HepG2 (cell line): ENCODE measurements at regions not wholly inside any gene's neighbourhood (a gene's known extent, or its start where the extent isn't known, plus 50 kb on each side); places are given as distances from the start of the nearest gene placed in this dataset.
"Not testable (repeated sequence)": the region's sequence is repeated elsewhere in the genome, so short reads cannot be mapped to it uniquely, and the experiment has no call there.

Experiments used
- ATAC-seq: fragments of 200-7000 bp; cut with Tn5 transposase; 3 replicates; pipeline ENCODE4 v1.9.1; 2020; ENCODE audit warnings: mild to moderate bottlenecking, moderate library complexity
- BruUV-seq: library from RNA; stranded (reverse); fragments of 400-500 nt; replicated peaks from 2 replicates; lab custom pipeline; 2021; lab: Mats Ljungman, UMichigan
- CTCF ChIA-PET: fragments of 300-600 bp; formaldehyde crosslinking; extraction: SDS; loops from one replicate; lab custom pipeline; 2021; ENCODE audit warnings: low total read pairs, inconsistent platforms, low intra/inter-chr PET ratio; lab: Yijun Ruan, JAX
- POLR2A ChIA-PET: fragments of 350-600 bp; sonication (Branson Sonifier 250); formaldehyde crosslinking; loops from one replicate; lab custom pipeline; 2020; ENCODE audit warnings: antibody characterized with exemption, inconsistent platforms; lab: Yijun Ruan, JAX
- DNase-seq: peaks from one replicate; pipeline ENCODE4 v3.0.0-alpha.2; 2015; ENCODE audit warnings: low spot score
- FAIRE-seq: peaks from 3 replicates; lab custom pipeline; 2011; peaks lifted over from hg19 to GRCh38; lab: Jason Lieb, UNC
- H2AFZ ChIP-seq: one replicate; pipeline ENCODE4 v1.6.1; 2011; ENCODE audit warnings: low read length, inconsistent platforms
- H3K27ac ChIP-seq: fragments of 300-600 bp; 3 replicates; pipeline ENCODE4 v1.8.0; 2011; ENCODE audit warnings: mixed run types, mild to moderate bottlenecking, mixed read lengths, low read length, inconsistent platforms; ENCODE audit not compliant: insufficient read depth; ENCODE audit errors: extremely low read length
- H3K27me3 ChIP-seq, 2 experiments: fragments of 200-600 bp in 1 of 2; 2 replicates in 1 of 2; 3 replicates in 1 of 2; pipeline versions ENCODE4 v1.6.0 to v1.8.0; 2011; ENCODE audit warnings: low read length in 2 of 2, mild to moderate bottlenecking in 2 of 2, moderate library complexity in 2 of 2, inconsistent platforms in 1 of 2; ENCODE audit not compliant: insufficient read depth in 2 of 2, control insufficient read depth in 1 of 2
- H3K36me3 ChIP-seq, 2 experiments: fragments of 200-600 bp in 1 of 2; replicated peaks in 1 of 2; 2 replicates in 1 of 2; 3 replicates in 1 of 2; pipeline versions ENCODE4 v1.5.1 to v1.8.0; 2011; ENCODE audit warnings: low read length in 2 of 2, inconsistent platforms in 1 of 2; ENCODE audit not compliant: insufficient read depth in 2 of 2, control insufficient read depth in 1 of 2
- H3K4me1 ChIP-seq: 2 replicates; pipeline ENCODE4 v1.5.1; 2012; ENCODE audit warnings: low read length, inconsistent platforms; ENCODE audit not compliant: insufficient read depth
- H3K4me2 ChIP-seq: 2 replicates; pipeline ENCODE4 v1.6.0; 2011; ENCODE audit warnings: low read depth, low read length, inconsistent platforms
- H3K4me3 ChIP-seq, 3 experiments: fragments of 200-600 bp in 1 of 3; sonication (generic), shearing (Covaris generic) in 1 of 3; replicated peaks in 1 of 3; 2 replicates each; pipeline ENCODE4 v1.5.1; 2011 to 2016; ENCODE audit warnings: low read length in 3 of 3, inconsistent platforms in 2 of 3, low read depth in 2 of 3, mild to moderate bottlenecking in 2 of 3, control low read depth in 1 of 3, mixed read lengths in 1 of 3; ENCODE audit not compliant: insufficient read depth in 1 of 3
- H3K79me2 ChIP-seq: one replicate; pipeline ENCODE4 v1.6.1; 2011; ENCODE audit warnings: low read length, inconsistent platforms; ENCODE audit not compliant: insufficient read depth
- H3K9ac ChIP-seq: 2 replicates; pipeline ENCODE4 v1.6.0; 2011; ENCODE audit warnings: mild to moderate bottlenecking, low read depth, low read length, inconsistent platforms; ENCODE audit not compliant: insufficient read depth
- H3K9me3 ChIP-seq: 2 replicates; pipeline ENCODE4 v1.5.1; 2012; ENCODE audit warnings: mild to moderate bottlenecking, low read length
- H4K20me1 ChIP-seq: 2 replicates; pipeline ENCODE4 v1.6.0; 2011; ENCODE audit warnings: inconsistent platforms, mild to moderate bottlenecking, low read length, moderate library complexity; ENCODE audit not compliant: insufficient read depth
- PAXIP1 ChIP-seq: sonication (generic); formaldehyde crosslinking; conservative IDR thresholded peaks from 2 replicates; pipeline ENCODE4 v1.4.0; 2020; ENCODE audit warnings: mild to moderate bottlenecking, missing genetic modification reagents, moderate library complexity
- SRSF9 ChIP-seq: fragments of 200-400 bp; formaldehyde crosslinking; IDR thresholded peaks from 2 replicates; pipeline ENCODE4 v1.6.1; 2018; ENCODE audit warnings: borderline replicate concordance, mild to moderate bottlenecking, low read depth, low read length; ENCODE audit not compliant: insufficient read depth, poor library complexity, severe bottlenecking
- ZNF207 ChIP-seq: fragments of 450-650 bp; IDR thresholded peaks from 2 replicates; pipeline ENCODE4 v1.6.1; 2016; ENCODE audit warnings: antibody characterized with exemption, borderline replicate concordance
- WGBS: methylation state at CpG from one replicate; pipeline ENCODE4 v1.1.6; 2017; ENCODE audit warnings: low lambda C conversion rate; 5-methylcytosine and 5-hydroxymethylcytosine counted together
- in situ Hi-C: cut with HindIII; loops from 2 replicates; pipeline ENCODE4 v1.10.0; 2017; ENCODE audit warnings: low pct_unique_long_range_greater_than_20kb; ENCODE audit not compliant: extremely low pct_ligation_motif_present
- intact Hi-C: fragments of 100-400 bp; cut with micrococcal nuclease; formaldehyde crosslinking; loops from one replicate; pipeline ENCODE4 v1.10.0; 2022; ENCODE audit not compliant: unreplicated experiment

GRCh38 chrX:65586491-65586890 lies 51.9 kb upstream of the LAS1L start:
- Histone ChIP-seq H3K36me3 (no peaks in the 10 kb centered on the region), H4K20me1 (no peaks in the 10 kb centered on the region), H3K27me3 (no peaks in the 10 kb centered on the region), H3K4me3 (no peak overlapping the region), H3K79me2 (no peaks in the 10 kb centered on the region), H2AFZ (no peak overlapping the region), H3K9me3 (no peaks in the 10 kb centered on the region), H3K4me1 (no peaks in the 10 kb centered on the region), H3K4me2 (no peak overlapping the region), H3K27ac (no peak overlapping the region), H3K9ac (no peak overlapping the region)
- no peak for DNase-seq
- ATAC-seq = no peak
- in situ Hi-C loops (loop anchor here (10.0 to 25.0 kb wide), 2 partner anchors 398 to 1151 kb away; no protein-coding TSS in a partner anchor), intact Hi-C loops (no loop called here)
- no peak for FAIRE-seq
- POLR2A ChIA-PET = no interaction called here
- WGBS = 40% methylated on average over 6 of the region's 6 CpGs
- CTCF ChIA-PET = no interaction called here
- TF ChIP-seq ZNF207 = no peak
- no peak for TF ChIP-seq SRSF9
- no peak for TF ChIP-seq PAXIP1
- no TSS peak for BruUV-seq

DNA sequence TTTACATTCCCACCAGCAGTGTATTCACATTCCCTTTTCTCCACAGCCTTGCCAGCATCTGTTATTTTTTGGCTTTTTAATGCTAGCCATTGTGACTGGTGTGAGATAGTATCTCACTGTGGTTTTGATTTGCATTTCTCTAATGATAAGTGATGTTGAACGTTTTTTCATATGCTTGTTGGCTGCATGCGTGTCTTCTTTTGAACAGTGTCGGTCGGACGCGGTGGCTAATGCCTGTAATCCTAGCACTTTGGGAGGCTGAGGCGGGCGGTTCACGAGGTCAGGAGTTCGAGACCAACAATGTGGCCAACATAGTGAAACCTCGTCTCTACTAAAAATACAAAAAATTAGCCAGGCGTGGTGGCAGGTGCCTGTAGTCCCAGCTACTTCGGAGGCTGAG lies 50.6 kb upstream of the LAS1L start:
- H3K4me2 ChIP-seq, H3K4me3 ChIP-seq, H4K20me1 ChIP-seq, H3K9me3 ChIP-seq, H3K4me1 ChIP-seq, POLR2A ChIA-PET, H2AFZ ChIP-seq, H3K27me3 ChIP-seq, ATAC-seq, DNase-seq, H3K79me2 ChIP-seq, CTCF ChIA-PET, H3K36me3 ChIP-seq, BruUV-seq, intact Hi-C loops, H3K9ac ChIP-seq, H3K27ac ChIP-seq, FAIRE-seq: not testable (repeated sequence)
- 35% methylated on average over 12 of the region's 13 CpGs for WGBS
- in situ Hi-C loops = loop anchor here (10.0 to 25.0 kb wide), 2 partner anchors 400 to 1152 kb away; no protein-coding TSS in a partner anchor
